ENCODE measurements at regions not wholly inside any gene's neighbourhood (a gene's known extent, or its start where the extent isn't known, plus 50 kb on each side); places are given as distances from the start of the nearest gene placed in this dataset.

DNA sequence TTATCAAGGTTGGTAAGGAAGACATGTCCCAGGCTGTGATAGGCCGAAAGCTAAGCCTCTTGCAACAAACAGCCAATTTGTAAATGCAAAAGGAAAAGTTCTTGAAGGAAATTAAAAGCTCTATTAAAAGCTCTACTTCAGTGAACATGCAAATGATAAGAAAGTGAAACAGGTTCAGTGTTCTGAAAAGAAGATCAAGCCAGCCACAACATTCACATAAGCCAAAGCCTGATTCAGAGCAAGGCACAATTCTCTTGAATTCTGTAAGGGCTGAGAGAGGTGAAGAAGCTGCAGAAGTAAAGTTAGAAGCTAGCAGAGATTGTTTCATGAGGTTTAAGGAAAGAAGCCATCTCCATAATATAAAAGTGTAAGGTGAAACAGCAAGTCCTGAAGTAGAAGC lies 1259.5 kb upstream of the PIK3C3 start:
- Histone ChIP-seq H3K4me1 (ENCODE audit: insufficient read depth, low read length) (no peaks in the 10 kb centered on the region), H3K9ac (ENCODE audit: low read depth, low read length) (no peak overlapping the region), H3K4me3 (ENCODE audit: low read length) (no peak overlapping the region), H3K9me3 (ENCODE audit: insufficient read depth, low read depth, low read length) (peaks cover 15% of the 10 kb centered on the region), H3K27me3 (ENCODE audit: insufficient read depth, low read length) (no peaks in the 10 kb centered on the region), H3K27ac (ENCODE audit: low read depth, low read length) (no peak overlapping the region), H3K36me3 (ENCODE audit: insufficient read depth, low read length) (no peaks in the 10 kb centered on the region)
- no CpG with 5 or more reads among the region's 1 CpG for WGBS

DNA sequence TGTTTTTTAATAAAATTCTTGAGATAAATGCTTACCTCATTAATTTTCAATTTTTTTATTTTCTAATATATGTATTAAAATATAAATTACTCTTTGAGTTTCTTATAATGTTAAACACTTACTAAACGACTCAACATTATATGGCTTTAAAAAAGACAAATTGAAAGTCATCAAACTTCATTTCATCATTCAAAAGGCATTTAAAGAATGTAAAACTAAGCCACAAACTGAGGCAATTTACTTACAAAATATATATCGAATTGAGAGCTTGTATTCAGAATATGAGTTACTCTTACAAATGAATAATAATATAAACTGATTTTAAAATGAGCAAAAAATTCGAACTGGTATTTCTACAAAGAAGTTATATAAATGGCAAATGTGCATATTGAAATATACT lies 1262.2 kb upstream of the PIK3C3 start:
- H3K27ac ChIP-seq (ENCODE audit: low read depth, low read length) = no peak overlapping the region
- WGBS = 90% methylated on average over 2 of the region's 3 CpGs
- no peaks in the 10 kb centered on the region for H3K4me1 ChIP-seq (ENCODE audit: insufficient read depth, low read length)
- H3K27me3 ChIP-seq (ENCODE audit: insufficient read depth, low read length) = no peaks in the 10 kb centered on the region
- H3K9ac ChIP-seq (ENCODE audit: low read depth, low read length) = no peak overlapping the region
- no peak overlapping the region for H3K4me3 ChIP-seq (ENCODE audit: low read length)
- H3K36me3 ChIP-seq (ENCODE audit: insufficient read depth, low read length) = no peaks in the 10 kb centered on the region
- H3K9me3 ChIP-seq (ENCODE audit: insufficient read depth, low read depth, low read length) = peaks cover 3% of the 10 kb centered on the region; the same call in 1 of the 2 replicates

DNA sequence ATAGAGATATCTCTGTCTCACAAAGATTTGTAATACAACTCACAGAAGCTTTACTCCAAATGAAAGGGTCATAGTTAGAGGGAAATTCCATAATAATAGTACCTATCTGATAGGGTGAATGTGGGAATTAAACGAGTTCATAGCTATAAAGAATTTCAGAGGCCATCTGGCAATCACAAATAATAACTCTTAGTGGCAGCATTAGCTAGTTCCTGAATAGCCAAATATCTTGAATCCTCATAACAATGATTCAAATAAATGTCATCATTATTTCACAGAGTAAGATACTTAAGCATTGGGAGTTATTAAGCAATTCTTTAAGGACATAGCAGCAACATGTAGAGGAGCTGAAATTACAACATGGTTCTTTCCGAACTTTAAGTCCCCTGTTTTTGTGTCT lies 1265.0 kb upstream of the PIK3C3 start:
- Histone ChIP-seq H3K4me1 (ENCODE audit: insufficient read depth, low read length) (no peaks in the 10 kb centered on the region), H3K9ac (ENCODE audit: low read depth, low read length) (no peak overlapping the region), H3K27ac (ENCODE audit: low read depth, low read length) (no peak overlapping the region), H3K4me3 (ENCODE audit: low read length) (no peak overlapping the region), H3K9me3 (ENCODE audit: insufficient read depth, low read depth, low read length) (no peaks in the 10 kb centered on the region), H3K36me3 (ENCODE audit: insufficient read depth, low read length) (no peaks in the 10 kb centered on the region), H3K27me3 (ENCODE audit: insufficient read depth, low read length) (no peaks in the 10 kb centered on the region)
- WGBS = no CpG with 5 or more reads among the region's 2 CpGs

DNA sequence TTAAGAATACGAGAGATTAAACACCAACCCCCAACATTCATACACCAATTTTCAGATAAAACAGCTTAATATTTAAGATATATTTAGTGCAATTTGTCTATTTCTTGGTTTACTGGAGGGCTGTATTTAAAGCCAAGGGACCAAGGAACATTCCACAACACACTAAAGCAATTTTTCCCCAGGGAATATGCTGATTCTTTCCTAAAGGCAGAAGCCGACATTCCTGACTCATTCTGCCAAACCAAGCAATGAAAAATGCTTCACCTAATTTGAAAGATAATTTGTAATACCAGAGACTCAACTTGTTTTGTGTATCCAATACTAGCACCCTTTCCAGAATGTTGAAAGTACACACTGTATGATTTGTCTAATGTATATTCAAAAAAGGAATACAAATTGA lies 1267.6 kb upstream of the PIK3C3 start:
- Histone ChIP-seq H3K9ac (ENCODE audit: low read depth, low read length) (no peak overlapping the region), H3K4me1 (ENCODE audit: insufficient read depth, low read length) (no peaks in the 10 kb centered on the region), H3K9me3 (ENCODE audit: insufficient read depth, low read depth, low read length) (no peaks in the 10 kb centered on the region), H3K27ac (ENCODE audit: low read depth, low read length) (no peak overlapping the region), H3K36me3 (ENCODE audit: insufficient read depth, low read length) (no peaks in the 10 kb centered on the region), H3K4me3 (ENCODE audit: low read length) (no peak overlapping the region), H3K27me3 (ENCODE audit: insufficient read depth, low read length) (no peaks in the 10 kb centered on the region)
- WGBS = 69% methylated on average over 1 of the region's 2 CpGs

DNA sequence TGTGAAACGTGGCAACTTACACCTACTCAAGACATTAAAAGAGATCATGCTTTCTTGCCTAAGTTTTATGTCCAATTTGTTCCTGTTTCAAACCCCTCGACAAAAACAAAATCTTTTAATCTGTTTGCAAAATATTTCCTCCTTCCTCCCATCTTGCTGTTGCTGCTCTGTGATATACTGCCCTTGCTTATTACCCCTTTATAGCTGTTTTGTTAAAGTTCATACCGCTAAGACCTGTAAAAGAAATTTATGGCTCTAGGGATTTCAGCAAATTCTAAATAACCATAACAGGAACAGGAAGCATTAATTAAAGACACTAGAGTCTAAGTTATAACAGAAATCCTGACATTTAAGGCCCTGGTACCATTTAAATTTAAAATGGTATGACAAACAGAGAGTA lies 1268.2 kb upstream of the PIK3C3 start:
- 97% methylated on average over 3 of the region's 3 CpGs for WGBS
- no peaks in the 10 kb centered on the region for H3K9me3 ChIP-seq (ENCODE audit: insufficient read depth, low read depth, low read length)
- H3K27ac ChIP-seq (ENCODE audit: low read depth, low read length) = no peak overlapping the region
- no peaks in the 10 kb centered on the region for H3K4me1 ChIP-seq (ENCODE audit: insufficient read depth, low read length)
- no peak overlapping the region for H3K9ac ChIP-seq (ENCODE audit: low read depth, low read length)
- no peak overlapping the region for H3K4me3 ChIP-seq (ENCODE audit: low read length)
- H3K27me3 ChIP-seq (ENCODE audit: insufficient read depth, low read length) = no peaks in the 10 kb centered on the region
- no peaks in the 10 kb centered on the region for H3K36me3 ChIP-seq (ENCODE audit: insufficient read depth, low read length)

DNA sequence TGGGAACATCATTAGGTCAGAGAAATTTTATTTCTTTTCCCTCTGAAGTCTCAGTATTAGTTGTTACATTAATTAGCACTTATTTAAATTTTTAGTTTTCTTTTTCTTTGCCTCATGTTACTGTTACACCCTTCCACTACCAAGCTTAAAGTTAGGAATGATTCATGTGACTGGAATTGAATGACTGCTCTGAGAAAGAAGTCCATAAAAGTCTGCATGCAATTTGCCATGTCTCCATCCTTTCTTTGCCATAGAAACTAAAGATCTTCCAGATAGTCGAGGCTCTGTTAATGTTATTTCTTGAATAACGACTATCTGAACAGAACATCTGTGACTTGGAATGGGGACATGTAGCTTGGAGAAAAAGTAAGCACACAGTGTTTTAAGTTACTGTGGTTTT lies 1269.8 kb upstream of the PIK3C3 start:
- H3K36me3 ChIP-seq (ENCODE audit: insufficient read depth, low read length) = no peaks in the 10 kb centered on the region
- H3K4me3 ChIP-seq (ENCODE audit: low read length) = no peak overlapping the region
- 95% methylated on average over 2 of the region's 2 CpGs for WGBS
- no peak overlapping the region for H3K27ac ChIP-seq (ENCODE audit: low read depth, low read length)
- H3K27me3 ChIP-seq (ENCODE audit: insufficient read depth, low read length) = no peaks in the 10 kb centered on the region
- H3K9me3 ChIP-seq (ENCODE audit: insufficient read depth, low read depth, low read length) = no peaks in the 10 kb centered on the region
- H3K4me1 ChIP-seq (ENCODE audit: insufficient read depth, low read length) = no peaks in the 10 kb centered on the region
- no peak overlapping the region for H3K9ac ChIP-seq (ENCODE audit: low read depth, low read length)

DNA sequence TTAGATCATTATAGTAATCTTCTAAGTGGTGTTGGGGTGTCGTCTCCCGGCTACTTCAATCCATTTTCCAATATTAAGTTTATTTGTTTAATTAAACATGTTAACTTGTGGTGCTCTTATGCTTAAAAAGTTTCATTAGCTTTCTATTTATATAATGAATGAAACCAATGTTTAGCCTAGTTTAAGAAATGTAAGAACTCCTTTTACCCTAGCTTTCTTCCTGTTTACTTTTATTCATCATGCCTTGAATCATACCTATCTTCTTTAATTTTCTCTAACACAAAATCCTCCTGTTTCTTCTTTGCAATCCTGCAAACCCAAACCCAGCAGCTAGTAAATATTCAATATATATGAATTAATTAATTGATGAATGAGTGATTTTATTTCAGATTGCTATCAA lies 1276.7 kb upstream of the PIK3C3 start:
- WGBS = no CpG with 5 or more reads among the region's 2 CpGs
- no peak overlapping the region for H3K9ac ChIP-seq (ENCODE audit: low read depth, low read length)
- H3K36me3 ChIP-seq (ENCODE audit: insufficient read depth, low read length) = no peaks in the 10 kb centered on the region
- no peak overlapping the region for H3K27ac ChIP-seq (ENCODE audit: low read depth, low read length)
- no peaks in the 10 kb centered on the region for H3K27me3 ChIP-seq (ENCODE audit: insufficient read depth, low read length)
- no peaks in the 10 kb centered on the region for H3K9me3 ChIP-seq (ENCODE audit: insufficient read depth, low read depth, low read length)
- no peaks in the 10 kb centered on the region for H3K4me1 ChIP-seq (ENCODE audit: insufficient read depth, low read length)
- no peak overlapping the region for H3K4me3 ChIP-seq (ENCODE audit: low read length)

DNA sequence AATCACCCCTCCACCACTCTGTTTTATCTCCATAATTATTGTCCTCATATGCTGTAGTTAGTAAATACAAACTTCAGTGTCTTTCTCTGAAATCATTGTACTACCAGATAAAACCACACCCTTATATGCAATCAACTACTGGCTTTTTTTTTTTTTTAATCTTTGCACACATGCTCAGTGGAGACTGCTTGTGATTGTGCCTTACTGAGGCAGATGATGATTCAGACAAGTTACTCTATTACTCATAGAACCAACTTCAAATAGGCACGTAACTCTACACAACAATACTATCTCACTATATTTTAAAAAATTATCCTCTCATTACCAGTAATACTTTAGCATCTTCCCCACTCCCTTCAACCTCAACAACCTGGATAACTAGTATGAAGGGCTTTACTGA lies 1278.4 kb upstream of the PIK3C3 start:
- 51% methylated on average over 1 of the region's 1 CpG for WGBS
- Histone ChIP-seq H3K4me3 (ENCODE audit: low read length) (no peak overlapping the region), H3K27ac (ENCODE audit: low read depth, low read length) (no peak overlapping the region), H3K9me3 (ENCODE audit: insufficient read depth, low read depth, low read length) (no peaks in the 10 kb centered on the region), H3K27me3 (ENCODE audit: insufficient read depth, low read length) (no peaks in the 10 kb centered on the region), H3K36me3 (ENCODE audit: insufficient read depth, low read length) (no peaks in the 10 kb centered on the region), H3K4me1 (ENCODE audit: insufficient read depth, low read length) (peaks cover 9% of the 10 kb centered on the region; the same call in 1 of the 2 replicates), H3K9ac (ENCODE audit: low read depth, low read length) (no peak overlapping the region)

DNA sequence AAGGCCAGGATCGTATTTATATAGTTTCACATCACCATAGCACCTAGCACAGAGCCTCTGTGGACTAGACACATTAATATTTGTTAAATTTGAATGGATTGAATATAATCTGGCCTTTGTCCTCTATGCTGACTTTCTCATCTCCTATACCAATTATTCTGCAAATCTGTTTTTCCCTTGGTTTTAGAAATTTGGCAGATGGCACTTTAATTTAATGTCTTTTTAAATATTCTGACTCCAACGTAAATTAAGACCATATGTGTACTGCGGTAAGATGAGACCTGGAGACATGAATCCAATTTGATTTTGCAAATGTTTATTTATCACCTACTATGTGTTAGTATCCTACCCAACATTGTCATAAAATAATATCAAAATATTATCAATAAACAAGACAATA lies 1281.9 kb upstream of the PIK3C3 start:
- no peak overlapping the region for H3K27ac ChIP-seq (ENCODE audit: low read depth, low read length)
- WGBS = 100% methylated on average over 1 of the region's 3 CpGs
- H3K36me3 ChIP-seq (ENCODE audit: insufficient read depth, low read length) = no peaks in the 10 kb centered on the region
- peaks cover 9% of the 10 kb centered on the region; the same call in 1 of the 2 replicates for H3K4me1 ChIP-seq (ENCODE audit: insufficient read depth, low read length)
- no peaks in the 10 kb centered on the region for H3K9me3 ChIP-seq (ENCODE audit: insufficient read depth, low read depth, low read length)
- H3K27me3 ChIP-seq (ENCODE audit: insufficient read depth, low read length) = no peaks in the 10 kb centered on the region
- no peak overlapping the region for H3K9ac ChIP-seq (ENCODE audit: low read depth, low read length)
- no peak overlapping the region for H3K4me3 ChIP-seq (ENCODE audit: low read length)

DNA sequence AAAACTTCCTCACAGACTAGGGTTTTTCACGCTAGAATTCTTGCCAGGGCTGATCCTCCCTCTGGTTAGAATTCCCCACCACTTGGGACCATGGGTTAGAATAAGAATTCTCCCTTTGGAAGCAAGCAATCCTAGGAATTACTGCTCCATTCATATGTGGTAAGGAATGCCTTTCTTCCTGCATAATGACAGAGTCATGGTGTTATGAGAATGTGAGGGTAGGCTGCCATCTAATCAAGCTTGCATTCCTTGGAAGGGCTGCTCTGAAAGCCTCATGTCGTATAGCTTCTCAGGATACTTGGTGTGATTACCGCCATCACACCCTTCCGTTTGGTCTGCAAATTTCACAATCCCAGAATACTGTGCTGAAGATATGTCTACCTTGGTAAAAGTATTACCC lies 1282.4 kb upstream of the PIK3C3 start:
- WGBS = 85% methylated on average over 4 of the region's 4 CpGs
- Histone ChIP-seq H3K27me3 (ENCODE audit: insufficient read depth, low read length) (no peaks in the 10 kb centered on the region), H3K4me1 (ENCODE audit: insufficient read depth, low read length) (peaks cover 9% of the 10 kb centered on the region; the same call in 1 of the 2 replicates), H3K9me3 (ENCODE audit: insufficient read depth, low read depth, low read length) (no peaks in the 10 kb centered on the region), H3K36me3 (ENCODE audit: insufficient read depth, low read length) (no peaks in the 10 kb centered on the region), H3K4me3 (ENCODE audit: low read length) (no peak overlapping the region), H3K27ac (ENCODE audit: low read depth, low read length) (peak overlapping the region; percentile 18; the same call in 1 of the 2 replicates), H3K9ac (ENCODE audit: low read depth, low read length) (no peak overlapping the region)

DNA sequence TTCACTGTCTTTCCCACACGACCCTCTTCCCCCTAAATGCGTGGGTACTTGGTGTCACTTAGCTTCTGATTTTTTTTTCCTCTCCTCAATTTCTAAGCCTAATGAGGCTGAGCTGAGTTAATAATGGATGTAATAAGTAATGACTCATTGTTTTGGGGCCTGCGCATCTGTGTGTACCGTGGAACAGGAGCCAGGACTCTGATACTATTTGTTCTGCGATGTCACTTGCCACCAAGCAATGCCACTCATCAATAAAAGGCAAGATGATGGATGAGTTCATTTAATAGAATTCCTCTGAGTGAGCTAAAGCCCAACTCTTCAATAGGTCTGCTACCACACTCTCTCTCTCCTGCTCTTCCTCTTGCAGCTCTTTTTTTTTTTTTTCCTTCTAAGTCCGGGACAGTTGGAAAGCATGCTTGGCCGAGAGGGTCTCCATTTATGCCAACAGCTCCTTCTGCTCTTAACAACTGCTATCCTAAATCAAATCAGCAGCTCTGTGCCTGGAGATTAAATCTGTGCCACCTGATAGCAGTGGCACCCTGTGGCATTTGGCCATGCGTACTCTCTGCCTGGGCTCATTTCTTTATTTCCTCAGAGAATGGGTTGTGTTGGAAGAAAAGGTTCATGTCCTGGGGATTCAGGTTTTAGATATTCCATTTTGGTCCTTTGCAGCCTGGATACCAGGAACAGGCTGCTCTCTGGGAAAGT lies 1284.2 kb upstream of the PIK3C3 start:
- 93% methylated on average over 8 of the region's 8 CpGs for WGBS
- Histone ChIP-seq H3K9ac (ENCODE audit: low read depth, low read length) (no peak overlapping the region), H3K9me3 (ENCODE audit: insufficient read depth, low read depth, low read length) (no peaks in the 10 kb centered on the region), H3K36me3 (ENCODE audit: insufficient read depth, low read length) (no peaks in the 10 kb centered on the region), H3K27ac (ENCODE audit: low read depth, low read length) (no peak overlapping the region), H3K4me1 (ENCODE audit: insufficient read depth, low read length) (peaks cover 9% of the 10 kb centered on the region; the same call in 1 of the 2 replicates), H3K27me3 (ENCODE audit: insufficient read depth, low read length) (no peaks in the 10 kb centered on the region), H3K4me3 (ENCODE audit: low read length) (no peak overlapping the region)
